HG03521 (cell line): ENCODE measurements at regions not wholly inside any gene's neighbourhood (a gene's known extent, or its start where the extent isn't known, plus 50 kb on each side); places are given as distances from the start of the nearest gene placed in this dataset.

Experiments used
- ATAC-seq: cut with Tn5 transposase; IDR thresholded peaks from one replicate; pipeline ENCODE4 v1.9.1; 2021; ENCODE audit warnings: mild to moderate bottlenecking, moderate library complexity; ENCODE audit not compliant: unreplicated experiment

DNA sequence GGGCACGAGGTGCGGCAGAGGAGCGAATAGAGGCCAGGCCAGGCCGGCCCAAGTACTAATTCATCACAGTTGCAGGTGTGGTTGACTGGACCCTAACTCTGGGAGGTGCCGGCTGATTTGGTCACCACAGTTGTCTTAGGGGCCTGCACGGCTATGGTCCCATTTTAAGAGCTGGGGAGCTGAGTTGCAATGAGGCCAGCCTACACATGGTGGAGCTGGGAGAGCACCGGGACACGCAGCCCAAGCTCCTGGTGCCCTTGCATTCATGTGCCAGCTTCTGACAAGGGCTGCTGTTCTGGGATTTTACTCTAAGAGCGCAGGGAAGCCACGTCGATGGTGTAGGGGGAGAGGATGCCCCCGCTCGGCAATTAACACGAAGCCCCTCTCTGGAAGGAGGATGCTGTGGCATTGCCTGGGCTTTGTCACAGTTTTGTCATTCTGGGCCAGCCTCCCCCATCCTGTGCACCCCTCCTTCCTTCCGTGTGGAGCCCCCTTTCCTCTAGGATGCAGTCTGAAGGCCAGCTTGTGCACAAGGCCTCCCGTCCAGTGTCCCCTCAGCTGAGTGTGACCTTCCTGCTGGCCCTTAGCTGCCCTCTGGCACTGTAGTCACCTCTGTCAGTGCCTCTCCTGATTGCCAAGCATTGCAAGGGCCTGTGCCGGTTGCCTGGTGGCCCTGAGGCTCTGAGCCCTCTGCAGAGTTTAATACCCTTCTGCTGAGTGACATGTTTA, 109.4 kb upstream of the C1QTNF9B start:
- no peak for ATAC-seq

DNA sequence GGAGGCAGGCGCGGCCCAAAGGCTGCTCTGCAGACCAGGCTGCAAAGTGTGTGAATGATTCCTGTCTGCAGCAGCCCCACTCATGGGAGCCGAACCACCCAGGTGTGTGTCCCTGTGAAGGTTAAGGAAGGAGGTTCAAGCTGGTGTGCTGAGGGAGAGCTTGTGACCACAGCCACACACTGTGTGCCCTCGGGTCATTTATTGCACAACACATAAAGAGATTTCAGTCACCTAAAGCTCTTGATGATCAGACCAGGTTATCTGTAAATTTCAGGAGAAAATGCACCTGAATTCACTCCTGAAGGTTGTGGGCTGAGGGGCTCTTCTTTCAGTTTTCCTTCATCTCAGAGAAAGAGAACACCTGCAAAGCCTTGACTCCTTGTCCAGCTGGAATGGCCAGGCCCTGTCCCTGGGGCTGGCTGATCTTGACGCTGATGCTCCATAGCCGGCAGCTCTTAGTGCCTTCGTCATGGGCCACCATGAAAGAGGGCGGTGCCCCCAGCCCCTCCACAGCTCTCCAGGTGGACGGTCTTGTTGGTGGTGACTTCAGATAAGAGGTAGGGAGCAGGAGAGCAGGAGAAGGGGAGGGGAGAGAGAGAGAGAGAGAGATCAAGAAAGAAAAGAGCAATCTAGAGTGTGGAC, 110.8 kb upstream of the C1QTNF9B start:
- ATAC-seq = no peak

DNA sequence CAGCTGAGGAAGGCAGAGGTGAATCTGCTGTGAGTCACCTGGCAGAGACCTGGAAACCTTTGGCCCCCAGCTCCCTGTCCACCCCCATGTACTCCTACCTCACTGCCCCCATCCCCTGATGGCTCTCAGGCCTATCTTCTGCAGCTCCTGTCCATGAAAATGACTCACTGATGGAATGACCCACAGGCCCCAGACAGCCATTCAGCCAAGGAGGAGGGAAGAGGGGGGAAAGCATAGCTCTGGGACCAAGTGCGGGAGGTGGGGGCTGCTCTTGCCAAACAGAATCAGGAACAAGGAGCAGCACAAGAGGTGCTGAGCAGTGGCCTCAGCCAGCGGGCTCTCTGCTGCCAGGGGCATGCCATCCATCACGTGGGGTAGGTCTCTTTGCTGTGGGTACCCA, 111.4 kb upstream of the C1QTNF9B start:
- ATAC-seq = no peak

DNA sequence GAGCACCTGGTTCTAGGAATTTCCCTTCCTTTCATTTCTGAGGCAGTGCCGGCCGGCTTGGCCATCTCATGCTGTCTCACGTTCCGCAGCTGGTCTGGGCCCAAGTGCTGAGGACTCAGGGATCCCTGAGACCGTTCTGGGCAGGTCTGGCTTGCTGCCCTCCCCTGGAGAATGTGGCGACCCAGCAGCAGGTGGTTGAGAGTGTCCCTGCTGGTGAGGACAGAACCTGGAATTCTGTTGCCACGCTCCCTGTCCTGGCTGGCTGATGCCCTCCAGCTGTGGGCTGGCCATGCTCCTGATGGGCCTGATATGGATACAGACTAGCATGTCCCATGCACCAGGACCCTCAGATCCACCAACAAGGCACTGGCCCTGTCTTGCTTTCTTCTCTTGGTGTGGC, 114.0 kb upstream of the C1QTNF9B start:
- ATAC-seq = no peak

DNA sequence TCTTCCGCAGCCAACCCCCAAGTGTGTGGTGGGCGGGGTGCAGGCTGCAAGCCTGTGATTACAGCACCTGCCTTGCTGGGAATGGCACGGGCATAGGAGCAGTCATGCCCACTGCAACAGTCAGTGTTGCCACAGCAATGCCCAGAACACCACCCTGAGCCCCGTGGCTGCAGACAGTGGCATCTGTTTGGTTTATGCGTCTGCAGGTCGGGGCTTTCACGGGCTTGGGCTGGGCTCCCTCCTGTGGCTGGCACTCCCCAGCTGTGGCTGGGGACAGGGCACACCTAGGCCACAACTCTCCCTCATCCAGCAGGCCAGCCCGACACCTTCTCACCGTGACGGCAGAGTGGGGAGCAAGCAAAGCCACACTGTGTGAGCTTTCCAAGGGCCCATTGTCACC, 115.3 kb upstream of the C1QTNF9B start:
- no peak for ATAC-seq

DNA sequence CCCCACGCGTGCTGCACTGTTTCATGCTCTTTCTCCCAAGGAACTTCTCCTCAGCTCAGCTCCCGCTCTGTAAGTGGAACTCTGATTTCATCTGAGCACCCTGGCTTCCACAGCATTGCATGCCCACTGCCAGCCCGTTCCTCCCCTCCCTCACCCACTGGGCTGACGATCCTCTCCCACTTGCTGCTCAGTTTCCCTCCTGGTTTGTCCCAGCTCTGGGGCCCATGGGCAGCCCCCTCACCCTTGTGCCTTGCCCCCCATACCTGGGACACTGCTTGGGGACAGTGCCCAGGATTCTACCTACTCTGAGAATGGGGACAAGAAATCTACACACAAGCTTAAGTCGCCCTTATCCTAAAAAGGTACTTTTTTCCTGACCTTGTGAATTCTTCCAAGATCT, 115.9 kb upstream of the C1QTNF9B start:
- no peak for ATAC-seq

DNA sequence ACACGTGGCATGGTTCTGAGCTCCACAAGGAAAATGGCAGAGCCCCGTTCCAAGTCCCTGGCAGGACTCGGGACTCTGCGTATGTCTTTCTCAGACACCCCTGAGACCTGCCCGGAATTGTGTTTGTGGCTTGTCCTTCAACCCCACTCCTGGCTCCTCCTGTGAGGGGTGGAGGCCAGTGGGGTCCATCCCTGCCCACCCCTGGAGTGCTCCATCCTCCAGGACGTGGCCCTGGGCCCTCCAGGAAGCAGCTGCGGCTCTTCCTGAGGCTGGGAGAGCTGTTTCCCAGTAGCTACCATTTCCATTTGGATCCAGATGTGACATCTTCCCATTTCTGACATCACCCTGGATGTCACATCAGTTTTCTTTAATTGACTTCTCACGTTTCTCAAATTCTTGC, 118.7 kb upstream of the C1QTNF9B start:
- no peak for ATAC-seq

DNA sequence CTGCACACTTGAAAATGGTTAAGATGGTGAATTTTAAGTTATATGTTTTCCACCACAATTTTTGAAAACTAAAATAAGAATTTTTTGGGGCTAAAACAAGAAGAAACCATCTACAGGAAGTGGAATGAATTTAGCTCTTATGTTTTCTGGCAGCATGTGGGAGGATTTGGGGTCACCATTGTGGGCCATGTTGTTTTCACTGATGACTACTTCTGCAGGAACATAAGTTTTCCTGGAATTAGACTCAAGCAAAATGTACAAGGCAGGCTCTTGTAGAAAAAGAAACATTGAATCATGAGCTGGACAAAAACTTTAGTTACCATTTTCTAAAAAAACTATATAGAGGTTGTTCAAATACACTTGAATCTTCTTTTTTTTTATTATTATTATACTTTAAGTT, 125.3 kb upstream of the C1QTNF9B start:
- ATAC-seq = no peak

DNA sequence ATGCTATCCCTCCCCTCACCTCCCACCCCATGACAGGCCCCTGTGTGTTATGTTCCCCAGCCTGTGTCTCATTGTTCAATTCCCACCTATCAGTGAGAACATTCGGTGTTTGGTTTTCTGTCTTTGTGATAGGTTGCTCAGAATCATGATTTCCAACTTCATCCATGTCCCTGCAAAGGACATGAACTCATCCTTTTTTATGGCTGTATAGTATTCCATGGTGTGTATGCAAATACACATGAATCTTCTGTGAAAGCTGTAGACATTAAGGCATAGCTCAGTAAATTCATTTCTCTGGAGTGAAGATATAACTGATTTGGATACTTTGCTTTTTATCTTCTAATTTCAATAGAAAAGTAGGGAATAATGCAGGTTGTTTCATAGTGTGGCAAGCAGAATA, 125.8 kb upstream of the C1QTNF9B start:
- no peak for ATAC-seq

DNA sequence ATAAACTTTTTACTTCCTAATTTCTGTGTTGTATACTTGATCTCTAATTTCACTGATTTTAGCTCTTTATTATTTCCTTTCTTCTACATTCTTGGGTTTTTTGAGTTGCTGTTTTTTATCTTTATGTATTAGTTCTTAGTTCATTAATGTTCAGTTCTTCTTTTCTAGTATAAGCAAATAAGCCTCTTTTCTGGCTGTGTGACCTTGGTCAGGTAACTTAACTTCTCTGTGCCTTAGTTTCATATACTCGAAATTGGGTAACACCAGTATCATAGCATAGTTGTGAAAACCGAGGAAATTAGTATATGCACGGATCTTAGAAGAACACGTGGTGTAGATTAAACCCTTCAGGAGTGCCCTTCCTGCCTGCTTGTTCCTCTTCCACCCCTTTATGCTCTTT, 130.2 kb upstream of the C1QTNF9B start:
- no peak for ATAC-seq

DNA sequence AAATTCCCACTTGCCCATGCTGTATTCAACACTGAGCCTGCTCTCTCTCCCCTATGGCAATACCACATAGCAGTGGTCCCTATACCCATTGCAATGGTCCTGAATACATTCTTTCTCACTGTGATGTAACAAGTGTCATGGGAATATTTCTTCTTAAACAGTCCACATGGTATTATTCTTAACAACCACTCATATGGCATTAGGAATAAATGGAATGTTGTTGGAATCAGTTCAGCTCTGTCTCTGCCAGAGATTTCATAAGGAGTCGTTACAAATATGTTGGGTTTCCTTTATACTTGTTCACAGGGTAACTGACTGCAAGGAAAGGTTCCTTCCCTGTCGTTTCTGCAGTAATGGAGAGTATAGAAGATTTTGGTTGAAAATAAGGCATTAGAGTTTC, 128.3 kb upstream of the SPATA13 start:
- ATAC-seq = no peak

DNA sequence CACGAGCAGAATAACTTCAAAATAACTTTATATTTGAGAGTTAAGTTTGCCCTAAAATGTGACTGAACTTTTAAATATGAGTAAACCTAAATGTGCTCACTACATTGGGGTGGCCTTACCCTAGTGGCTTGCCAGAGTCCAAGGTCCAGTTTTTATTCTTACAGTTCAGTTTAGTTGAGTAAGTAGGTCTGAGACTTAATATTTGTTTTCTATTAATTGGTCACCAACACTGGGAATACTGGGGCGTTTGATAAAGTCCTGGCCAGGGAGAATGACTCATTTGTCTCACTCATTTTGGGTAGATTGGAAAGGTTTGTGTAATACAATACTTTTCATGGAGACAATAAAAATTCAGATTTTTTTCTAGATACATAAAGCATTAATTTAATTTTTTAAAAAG, 127.8 kb upstream of the SPATA13 start:
- no peak for ATAC-seq

DNA sequence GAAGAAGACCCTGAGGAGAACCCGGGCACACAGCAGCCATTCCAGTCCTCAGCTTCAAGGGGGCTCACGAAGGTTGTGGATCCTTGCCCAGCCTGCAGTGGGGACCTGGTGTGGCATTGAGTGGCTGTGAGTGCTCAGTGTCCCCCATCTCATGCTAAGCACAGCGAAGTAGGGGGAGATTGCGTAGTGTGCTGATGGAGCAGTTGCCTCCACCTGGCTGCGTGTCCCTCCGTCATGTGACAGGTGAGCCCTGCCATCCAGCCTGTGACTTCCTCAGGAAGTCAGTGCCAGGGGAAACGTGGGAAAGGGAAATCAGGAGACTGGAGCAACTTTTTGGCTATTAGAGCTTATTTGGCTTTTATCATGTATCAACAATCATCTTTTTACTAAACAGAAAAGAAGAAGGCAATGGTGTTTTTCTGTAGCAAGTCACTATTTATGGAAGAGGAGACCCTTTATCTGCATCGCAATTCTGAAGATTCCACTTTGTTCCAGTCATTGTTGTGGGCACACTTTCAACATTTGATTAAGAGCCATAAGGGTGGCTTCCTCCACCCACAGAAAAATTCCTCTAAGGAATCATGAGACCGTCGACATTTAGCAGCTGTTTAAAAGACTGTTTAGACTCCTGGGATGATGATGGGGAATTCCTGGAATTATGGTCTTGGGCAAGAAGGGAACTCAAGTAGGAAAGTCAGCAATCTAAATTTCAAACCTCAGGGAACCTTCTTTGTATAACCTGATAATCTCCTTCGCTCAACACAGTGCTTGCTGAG, 126.8 kb upstream of the SPATA13 start:
- no peak for ATAC-seq

DNA sequence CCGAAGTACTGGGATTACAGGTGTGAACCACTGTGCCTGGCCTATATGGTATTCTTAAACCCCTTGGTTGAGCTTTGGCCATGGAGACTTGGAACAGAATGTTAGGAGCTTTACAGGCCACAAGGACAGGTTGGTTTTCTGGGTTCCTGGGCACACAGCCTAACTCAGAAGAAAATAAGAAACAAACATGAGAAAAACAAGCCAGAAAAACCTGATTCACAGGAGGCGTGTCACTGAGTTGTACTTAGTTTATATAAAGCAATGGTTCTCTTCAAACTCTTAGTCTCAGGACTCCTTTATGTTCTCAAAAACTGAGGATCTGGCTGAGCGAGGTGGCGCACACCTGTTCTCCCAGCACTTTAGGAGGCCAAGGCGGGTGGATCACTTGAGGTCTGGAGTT, 125.1 kb upstream of the SPATA13 start:
- no peak for ATAC-seq

DNA sequence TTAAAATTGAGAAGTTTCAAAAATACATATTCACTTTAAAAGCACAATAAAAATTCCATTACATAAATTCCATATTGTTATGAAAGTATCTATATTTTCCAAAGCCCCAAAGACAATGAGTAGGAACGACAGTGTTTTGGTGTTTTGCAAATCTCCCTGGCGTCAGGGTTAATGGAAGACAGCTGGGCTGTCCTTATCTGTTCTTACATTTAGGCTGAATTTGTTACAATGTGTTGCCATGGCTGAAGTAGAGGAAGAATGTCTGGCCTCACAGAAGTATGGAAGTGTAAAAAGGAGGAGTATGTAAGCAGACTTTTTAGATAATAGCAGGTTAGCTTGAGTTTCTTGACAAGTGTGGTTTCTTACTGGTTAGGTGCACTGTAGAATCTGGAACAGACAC, 124.4 kb upstream of the SPATA13 start:
- ATAC-seq = no peak

DNA sequence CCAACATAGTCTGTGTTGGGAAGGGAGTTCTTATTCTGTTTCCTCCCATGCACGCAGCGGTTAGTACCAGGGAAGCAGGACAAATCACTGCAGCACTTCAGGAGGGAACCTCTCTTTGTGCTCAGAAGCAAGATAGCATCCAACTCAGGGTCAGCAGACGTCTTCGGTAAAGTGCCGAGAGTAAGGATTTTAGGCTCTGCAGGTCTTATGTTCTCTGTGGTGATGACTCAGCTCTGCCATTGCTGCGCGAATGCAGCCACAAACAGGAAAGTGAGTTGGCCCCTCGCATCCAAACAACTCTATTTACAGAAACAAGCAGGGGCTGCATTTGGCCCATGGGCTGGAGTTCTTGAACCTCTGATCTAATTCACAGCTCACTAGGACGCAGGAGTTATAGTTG, 122.1 kb upstream of the SPATA13 start:
- ATAC-seq = no peak

DNA sequence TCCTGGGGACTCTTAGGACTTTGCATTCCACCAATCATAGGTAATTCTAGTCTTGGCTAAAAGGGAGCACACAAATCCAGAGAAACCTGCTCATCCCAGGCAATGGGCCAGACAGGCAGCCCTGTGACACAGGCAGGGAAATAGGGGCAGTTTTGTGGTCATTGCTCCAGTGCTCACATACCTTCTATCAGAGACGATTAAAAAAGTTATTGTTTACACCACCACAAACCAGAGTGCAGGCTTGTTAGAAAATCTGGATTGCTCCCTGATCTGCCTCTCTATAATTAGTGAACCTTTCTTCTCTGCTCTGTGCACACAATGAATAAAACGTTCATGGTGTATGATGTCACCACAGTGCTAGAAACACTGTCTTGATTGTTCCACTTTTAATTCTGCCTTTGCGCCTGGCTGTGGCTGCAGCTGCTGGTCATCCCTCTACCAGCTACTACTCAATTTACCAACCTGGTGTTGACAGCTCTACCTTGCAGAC, 121.6 kb upstream of the SPATA13 start:
- no peak for ATAC-seq

DNA sequence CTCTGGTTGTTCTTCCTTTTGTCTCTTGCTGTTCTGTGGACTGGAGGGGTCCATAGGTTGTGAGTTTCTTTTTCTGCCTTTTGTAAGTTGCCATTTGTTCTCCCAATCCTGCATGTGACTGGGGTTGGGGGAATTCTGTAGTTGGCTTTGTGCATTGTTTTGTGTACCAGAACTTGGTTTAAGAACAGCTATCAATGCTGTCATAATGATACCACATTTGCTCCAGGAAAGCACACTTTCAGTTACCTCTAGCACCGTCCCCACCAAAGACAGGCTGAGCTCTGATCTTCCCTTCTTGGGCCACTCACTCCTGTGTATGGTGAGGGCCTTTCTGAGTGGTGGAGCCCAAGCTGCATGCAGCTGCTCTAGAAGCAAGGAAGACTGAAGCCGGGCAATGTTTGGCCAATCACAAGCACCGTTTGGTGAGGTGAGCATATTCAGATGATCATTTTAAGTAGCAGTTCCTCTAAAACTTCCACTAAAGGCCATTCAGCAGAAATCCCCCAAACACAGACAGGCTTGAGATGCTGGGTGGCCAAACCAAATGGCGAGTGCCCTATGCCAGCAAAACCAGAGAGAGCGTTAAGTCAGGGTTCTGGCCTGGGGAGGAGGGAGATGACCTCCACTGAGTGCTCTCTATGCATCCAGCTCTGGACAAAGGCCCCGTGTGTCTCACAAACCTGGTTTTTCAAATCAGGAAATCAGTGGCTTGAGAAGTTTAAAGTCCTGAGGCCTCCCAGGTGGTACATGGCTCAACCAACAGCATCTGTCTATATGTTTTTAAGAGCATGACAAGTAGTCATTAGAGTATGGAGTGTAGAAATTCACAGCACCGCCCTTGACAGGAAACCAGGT, 120.7 kb upstream of the SPATA13 start:
- ATAC-seq = no peak

DNA sequence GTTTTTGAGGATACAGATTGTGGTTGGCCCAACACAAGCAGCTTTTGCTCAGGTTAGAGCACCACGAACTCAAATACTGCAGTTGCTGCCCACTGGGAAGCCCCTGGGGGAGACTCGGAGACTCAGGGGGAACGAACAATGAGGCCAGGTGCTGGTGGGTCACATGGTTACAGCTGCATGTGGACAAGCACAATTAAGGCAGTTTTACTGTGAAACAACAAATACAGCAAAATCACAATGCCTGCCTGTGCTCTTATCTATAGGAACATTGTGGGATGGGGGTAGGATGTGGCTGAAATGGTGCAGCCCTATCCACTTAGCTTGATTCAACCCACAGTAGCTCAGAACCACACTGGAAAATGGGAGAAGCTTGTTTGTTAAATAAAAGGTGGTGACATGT, 119.7 kb upstream of the SPATA13 start:
- no peak for ATAC-seq

DNA sequence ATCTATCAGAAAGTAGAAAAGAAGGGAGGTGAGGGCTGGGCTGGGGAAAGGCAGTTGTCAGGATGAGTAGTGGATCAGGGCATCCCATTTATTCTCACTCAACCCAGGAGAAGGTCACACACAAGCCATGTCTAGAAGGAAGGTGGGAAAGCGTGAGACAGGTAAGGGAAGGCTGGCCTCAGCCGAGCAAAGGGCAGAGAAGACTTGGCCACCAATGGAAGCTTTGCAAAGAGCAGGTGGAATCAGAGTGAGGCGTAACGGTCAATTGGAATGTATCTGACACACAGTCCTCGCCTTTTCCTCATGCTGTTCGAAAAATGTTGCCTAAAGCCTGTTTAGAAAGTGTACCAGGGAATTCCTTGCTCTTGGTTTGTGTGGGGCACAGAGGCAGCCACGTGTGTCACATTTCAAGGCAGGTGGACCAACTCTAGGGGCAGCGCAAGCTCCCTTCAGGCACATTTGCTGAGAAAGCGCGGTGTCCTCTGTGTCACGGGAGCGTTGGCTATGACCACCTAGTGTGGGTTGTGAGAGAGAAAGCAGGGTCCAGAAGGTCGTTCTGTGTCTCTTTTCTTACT, 118.8 kb upstream of the SPATA13 start:
- no peak for ATAC-seq
